GM12874 (cell line): ENCODE measurements at regions not wholly inside any gene's neighbourhood (a gene's known extent, or its start where the extent isn't known, plus 50 kb on each side); places are given as distances from the start of the nearest gene placed in this dataset.

Experiments
- TF ChIP-seq, protein P1 (sequence below): IDR thresholded peaks from 2 replicates; pipeline ENCODE4 v1.5.1; 2011; ENCODE audit warnings: low read depth, mild to moderate bottlenecking, control low read depth, low read length, moderate library complexity; ENCODE audit not compliant: insufficient read depth

DNA sequence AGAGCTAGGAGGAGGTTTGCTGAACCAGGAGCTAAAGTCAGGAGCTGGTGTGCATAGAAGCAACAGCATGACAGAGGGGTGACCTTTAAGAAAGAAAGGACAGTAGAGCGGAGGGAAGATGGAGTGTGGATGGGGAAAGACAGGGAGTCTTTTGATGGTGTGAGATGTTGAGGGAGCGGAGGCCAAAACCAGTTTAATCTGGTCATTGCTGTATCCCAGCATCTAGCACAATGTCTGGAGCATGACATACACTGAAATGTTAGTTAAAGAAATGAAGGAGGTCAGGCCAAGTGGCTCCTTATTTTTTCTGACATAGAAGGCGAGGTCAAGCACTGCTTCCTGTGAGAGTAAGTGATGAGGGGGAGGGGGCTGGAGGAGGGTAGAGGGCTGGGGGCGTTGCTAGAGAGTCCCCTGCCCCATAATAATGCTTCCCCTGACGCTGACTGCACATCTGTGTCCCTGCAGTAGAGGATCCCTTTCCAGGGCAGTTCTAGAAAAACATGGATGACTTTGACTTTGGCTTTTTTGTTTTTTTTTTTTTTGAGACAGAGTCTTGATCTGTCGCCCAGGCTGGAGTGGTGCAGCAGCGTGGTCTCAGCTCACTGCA, 70.2 kb downstream of the ZNF467 start:
- TF ChIP-seq, protein P1, sequence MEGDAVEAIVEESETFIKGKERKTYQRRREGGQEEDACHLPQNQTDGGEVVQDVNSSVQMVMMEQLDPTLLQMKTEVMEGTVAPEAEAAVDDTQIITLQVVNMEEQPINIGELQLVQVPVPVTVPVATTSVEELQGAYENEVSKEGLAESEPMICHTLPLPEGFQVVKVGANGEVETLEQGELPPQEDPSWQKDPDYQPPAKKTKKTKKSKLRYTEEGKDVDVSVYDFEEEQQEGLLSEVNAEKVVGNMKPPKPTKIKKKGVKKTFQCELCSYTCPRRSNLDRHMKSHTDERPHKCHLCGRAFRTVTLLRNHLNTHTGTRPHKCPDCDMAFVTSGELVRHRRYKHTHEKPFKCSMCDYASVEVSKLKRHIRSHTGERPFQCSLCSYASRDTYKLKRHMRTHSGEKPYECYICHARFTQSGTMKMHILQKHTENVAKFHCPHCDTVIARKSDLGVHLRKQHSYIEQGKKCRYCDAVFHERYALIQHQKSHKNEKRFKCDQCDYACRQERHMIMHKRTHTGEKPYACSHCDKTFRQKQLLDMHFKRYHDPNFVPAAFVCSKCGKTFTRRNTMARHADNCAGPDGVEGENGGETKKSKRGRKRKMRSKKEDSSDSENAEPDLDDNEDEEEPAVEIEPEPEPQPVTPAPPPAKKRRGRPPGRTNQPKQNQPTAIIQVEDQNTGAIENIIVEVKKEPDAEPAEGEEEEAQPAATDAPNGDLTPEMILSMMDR, result no peak

DNA sequence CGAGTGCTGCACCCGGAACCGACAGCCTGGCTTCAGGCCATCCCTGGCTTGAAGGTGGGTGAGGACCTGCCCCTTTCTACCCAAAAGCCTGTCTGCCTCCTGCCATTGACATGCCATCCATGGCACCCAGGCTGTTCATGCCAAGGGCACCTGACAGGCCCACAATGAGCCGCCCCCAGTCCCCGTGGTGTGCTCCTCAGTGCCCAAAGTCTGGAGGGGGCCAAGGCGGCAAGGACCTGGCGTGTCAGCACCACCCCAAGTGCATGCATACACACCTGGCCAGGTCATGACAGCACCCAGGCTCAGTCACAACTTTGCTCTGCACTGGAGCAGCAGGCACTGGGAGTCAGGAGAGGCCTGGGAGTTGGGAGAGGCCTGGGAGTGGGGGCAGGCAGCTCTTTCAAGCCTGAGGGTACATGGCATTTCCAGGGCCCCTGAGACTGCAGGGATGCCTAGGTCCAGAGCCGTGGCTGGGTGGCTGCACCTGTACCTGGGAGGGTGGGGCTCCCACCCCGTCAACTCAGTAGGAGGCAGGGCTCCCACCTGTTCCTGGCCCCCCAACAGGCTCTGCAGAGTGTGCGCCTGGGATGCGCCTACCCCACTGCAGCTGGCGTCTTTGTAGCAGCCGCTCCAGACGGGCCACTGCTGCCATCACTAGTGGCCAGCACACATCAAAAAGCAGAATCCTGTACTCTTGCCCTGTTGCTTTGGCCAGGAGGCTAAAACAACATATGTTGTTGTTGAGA, 71.7 kb downstream of the ZNF467 start:
- TF ChIP-seq, protein P1, result no peak

DNA sequence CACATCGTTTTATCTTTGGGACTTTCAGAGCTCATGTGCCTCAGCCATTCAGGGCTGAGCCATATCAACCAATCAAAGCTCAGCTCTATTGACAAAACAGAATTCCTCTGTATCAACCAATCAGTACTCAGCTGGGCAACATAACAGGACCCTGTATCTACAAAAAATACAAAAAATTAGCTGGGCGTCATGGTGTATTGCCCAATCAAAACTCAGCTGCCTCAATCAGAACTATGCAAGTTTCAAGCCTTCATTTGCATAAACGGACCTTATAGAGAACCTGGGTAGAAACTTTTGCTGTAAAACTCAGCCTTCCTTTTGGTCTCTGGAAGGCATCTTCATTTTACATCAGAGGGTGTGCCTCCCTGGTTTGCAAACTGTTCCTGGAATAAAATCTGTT, 77.1 kb downstream of the ZNF467 start:
- TF ChIP-seq, protein P1, result no peak

DNA sequence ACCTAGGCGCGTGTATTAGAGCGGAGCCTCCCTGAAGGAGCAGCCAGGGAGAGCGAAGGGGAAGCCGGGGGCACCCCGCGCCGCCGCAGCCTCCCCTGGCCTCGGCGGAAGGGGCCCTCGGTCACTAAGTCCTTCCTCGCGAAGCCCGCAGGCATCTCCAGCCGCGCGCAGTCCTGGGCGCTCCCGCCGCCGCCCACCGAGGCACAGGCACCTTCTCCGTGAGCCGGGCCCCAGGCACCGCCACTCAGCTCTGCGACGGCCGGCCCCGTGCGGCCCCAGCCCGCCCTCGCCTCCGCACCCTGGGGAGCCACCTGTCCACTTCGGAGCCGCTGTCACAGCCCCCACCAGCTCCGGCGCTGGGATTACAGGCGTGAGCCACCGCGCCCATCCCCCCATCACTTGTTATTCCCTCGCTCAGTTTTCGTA, 80.8 kb downstream of the ZNF467 start:
- TF ChIP-seq, protein P1, result no peak

DNA sequence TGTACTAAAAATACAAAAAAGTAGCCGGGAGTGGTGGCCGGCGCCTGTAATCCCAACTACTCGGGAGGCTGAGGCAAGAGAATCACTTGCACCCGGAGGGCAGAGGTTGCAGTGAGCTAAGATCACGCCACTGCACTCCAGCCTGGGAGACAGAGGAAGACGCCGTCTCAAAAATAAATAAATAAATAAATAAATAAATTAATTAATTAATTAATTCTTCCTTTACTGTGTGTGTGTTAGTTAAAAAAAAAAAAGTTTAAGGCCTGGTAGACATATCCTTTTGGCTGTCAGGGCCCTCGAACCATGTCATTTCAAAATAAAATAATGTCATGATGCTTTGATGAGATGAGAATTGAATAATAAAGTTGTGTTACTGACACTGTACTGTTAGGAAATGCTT, 81.3 kb downstream of the ZNF467 start:
- TF ChIP-seq, protein P1, result no peak

DNA sequence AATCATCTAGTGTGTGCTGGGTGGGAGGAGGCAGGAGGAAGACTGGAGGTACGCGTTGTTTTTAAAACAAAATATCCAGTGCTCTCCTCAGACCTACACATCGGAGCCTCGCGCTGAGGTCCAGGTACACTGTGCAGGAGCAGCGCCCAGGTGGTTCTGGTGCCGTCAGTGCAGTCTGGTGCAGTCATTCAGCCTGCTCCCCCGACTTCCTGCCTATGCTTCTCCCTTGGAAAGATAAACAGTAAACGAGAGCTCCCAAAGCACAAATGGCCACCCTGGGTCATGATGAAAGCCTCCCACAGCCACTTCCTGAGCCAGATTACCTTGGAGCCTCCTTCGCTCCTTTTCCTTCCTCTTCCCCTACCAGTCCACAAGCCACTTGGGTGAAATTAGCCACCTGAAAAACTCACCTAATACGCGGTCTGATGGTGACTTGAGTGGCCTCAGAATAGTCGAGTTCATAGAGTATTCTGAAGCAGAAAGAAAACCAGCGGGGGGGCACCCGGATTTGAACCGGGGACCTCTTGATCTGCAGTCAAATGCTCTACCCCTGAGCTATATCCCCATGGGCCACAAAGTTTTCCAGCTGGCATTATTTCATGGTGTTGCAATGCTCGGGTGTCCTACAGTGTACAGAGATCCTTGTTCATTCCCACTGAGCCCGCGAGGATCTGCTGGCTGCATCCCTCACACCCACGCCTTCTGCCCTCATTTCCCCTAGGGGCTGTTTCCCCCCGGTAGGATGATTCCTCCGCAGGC, 82.5 kb downstream of the ZNF467 start:
- TF ChIP-seq, protein P1, result no peak

DNA sequence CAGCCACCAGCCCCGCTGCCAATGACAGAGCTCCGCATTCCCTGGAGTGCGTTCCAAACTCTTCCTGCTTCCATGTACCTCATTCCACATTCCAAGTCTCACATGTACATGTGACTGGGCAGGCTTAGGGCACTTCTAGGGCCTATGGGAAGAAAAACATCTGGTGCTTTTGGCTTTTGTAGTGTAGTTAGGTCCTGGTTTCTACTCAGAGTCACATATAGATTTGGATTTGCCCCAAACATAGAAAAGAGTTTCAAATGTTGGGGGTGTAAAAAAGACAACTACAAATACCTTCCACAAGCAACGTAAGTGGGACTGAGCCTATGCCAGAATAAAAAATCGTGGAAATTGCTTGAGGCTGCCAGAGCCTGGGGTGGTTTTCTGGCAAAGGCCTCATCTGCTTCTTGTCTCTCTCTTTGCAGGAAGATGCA, 84.1 kb downstream of the ZNF467 start:
- TF ChIP-seq, protein P1, result no peak
